ENCODE measurements at regions not wholly inside any gene's neighbourhood (a gene's known extent, or its start where the extent isn't known, plus 50 kb on each side); places are given as distances from the start of the nearest gene placed in this dataset.

DNA sequence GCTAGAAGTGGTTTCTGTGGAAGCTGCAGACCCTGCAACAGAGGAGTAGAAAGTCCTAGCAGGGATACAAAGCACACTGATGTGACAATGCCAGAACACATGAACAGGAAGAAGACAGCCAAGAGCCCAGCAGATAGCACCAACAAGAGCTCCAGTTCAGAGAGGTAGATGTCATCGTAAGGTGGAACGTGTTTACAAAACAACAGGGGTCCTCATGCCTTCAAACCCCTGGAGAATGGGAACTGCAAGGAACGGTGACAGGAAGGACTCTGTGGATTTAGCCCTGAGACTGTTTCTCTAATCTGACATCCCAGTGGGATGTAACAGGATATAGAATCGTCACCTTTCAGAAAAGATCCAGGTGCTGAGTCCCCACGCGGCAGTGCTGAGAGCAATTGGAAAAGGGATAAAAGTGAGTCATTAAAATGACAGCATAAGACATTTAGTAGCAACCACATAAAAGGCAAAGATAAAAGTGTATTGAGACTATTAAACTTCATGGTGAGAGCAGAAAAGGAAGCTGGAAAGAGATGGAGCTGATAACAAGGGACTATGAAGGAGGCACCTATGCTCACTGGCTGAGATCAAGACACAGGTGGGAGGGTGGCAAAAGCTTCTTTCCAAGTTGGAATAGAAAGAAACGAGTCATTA lies 195.2 kb downstream of the FBXO15 start:
- Mint-ChIP-seq H3K27ac (no peak overlapping the region), H3K9me3 (ENCODE audit: low read depth) (peaks cover 8% of the 10 kb centered on the region)
- TF ChIP-seq, protein P1, sequence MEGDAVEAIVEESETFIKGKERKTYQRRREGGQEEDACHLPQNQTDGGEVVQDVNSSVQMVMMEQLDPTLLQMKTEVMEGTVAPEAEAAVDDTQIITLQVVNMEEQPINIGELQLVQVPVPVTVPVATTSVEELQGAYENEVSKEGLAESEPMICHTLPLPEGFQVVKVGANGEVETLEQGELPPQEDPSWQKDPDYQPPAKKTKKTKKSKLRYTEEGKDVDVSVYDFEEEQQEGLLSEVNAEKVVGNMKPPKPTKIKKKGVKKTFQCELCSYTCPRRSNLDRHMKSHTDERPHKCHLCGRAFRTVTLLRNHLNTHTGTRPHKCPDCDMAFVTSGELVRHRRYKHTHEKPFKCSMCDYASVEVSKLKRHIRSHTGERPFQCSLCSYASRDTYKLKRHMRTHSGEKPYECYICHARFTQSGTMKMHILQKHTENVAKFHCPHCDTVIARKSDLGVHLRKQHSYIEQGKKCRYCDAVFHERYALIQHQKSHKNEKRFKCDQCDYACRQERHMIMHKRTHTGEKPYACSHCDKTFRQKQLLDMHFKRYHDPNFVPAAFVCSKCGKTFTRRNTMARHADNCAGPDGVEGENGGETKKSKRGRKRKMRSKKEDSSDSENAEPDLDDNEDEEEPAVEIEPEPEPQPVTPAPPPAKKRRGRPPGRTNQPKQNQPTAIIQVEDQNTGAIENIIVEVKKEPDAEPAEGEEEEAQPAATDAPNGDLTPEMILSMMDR (IDR thresholded peaks at IDR 0.05; ENCODE audit: unreplicated experiment), result no peak

GRCh38 chr18:73950116-73950700 lies 197.4 kb downstream of the FBXO15 start:
- no peak overlapping the region for H3K27ac Mint-ChIP-seq
- TF ChIP-seq, protein P1 (IDR thresholded peaks at IDR 0.05; ENCODE audit: unreplicated experiment), result no peak
- DNase-seq (ENCODE audit: low spot score, unreplicated experiment), result no peak
- peaks cover 8% of the 10 kb centered on the region for H3K9me3 Mint-ChIP-seq (ENCODE audit: low read depth)
- H3K36me3 Mint-ChIP-seq (ENCODE audit: insufficient read depth), result no peaks in the 10 kb centered on the region
- peaks cover 19% of the 10 kb centered on the region for H3K4me1 Mint-ChIP-seq (ENCODE audit: low read depth)
- H3K4me3 Mint-ChIP-seq (ENCODE audit: low read depth), result no peak overlapping the region
- peaks cover 4% of the 10 kb centered on the region for H3K27me3 Mint-ChIP-seq

More for the DNA sequence above, 195.2 kb downstream of the FBXO15 start:
- no peaks in the 10 kb centered on the region for H3K36me3 Mint-ChIP-seq (ENCODE audit: insufficient read depth)
- H3K4me1 Mint-ChIP-seq (ENCODE audit: low read depth), result peaks cover 6% of the 10 kb centered on the region
- no peak for DNase-seq (ENCODE audit: low spot score, unreplicated experiment)
- H3K4me3 Mint-ChIP-seq (ENCODE audit: low read depth), result no peak overlapping the region
- peaks cover 4% of the 10 kb centered on the region for H3K27me3 Mint-ChIP-seq

GRCh38 chr18:73948497-73948896 lies 199.1 kb downstream of the FBXO15 start:
- Mint-ChIP-seq H3K27me3 (no peaks in the 10 kb centered on the region), H3K4me1 (ENCODE audit: low read depth) (peaks cover 19% of the 10 kb centered on the region), H3K4me3 (ENCODE audit: low read depth) (no peak overlapping the region), H3K9me3 (ENCODE audit: low read depth) (peaks cover 8% of the 10 kb centered on the region), H3K27ac (no peak overlapping the region), H3K36me3 (ENCODE audit: insufficient read depth) (no peaks in the 10 kb centered on the region)
- no peak for DNase-seq (ENCODE audit: low spot score, unreplicated experiment)
- TF ChIP-seq, protein P1 (IDR thresholded peaks at IDR 0.05; ENCODE audit: unreplicated experiment), result no peak

DNA sequence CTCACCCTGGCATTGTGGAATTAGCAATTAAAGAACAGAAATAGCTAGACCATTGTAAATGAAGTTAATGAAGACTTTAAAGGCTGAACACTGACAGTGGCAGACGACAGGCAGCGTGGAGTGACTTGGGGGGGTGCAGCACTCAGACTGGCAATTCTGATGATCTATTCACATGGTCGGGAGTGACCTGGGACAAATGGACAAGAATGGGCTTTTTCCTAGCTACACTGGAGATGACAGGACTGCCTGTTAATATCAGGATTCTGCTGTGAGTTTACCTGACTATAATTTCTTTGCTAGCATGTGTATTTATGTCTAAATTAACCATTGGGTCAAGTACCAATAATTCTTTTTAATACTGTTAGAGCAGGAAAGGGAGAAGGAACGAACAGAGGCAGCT lies 199.6 kb downstream of the FBXO15 start:
- Mint-ChIP-seq H3K27me3 (no peaks in the 10 kb centered on the region), H3K36me3 (ENCODE audit: insufficient read depth) (no peaks in the 10 kb centered on the region), H3K4me3 (ENCODE audit: low read depth) (no peak overlapping the region), H3K27ac (no peak overlapping the region), H3K9me3 (ENCODE audit: low read depth) (peaks cover 8% of the 10 kb centered on the region), H3K4me1 (ENCODE audit: low read depth) (peaks cover 19% of the 10 kb centered on the region)
- DNase-seq (ENCODE audit: low spot score, unreplicated experiment), result no peak
- TF ChIP-seq, protein P1 (IDR thresholded peaks at IDR 0.05; ENCODE audit: unreplicated experiment), result no peak

- H3K36me3 Mint-ChIP-seq (ENCODE audit: insufficient read depth), result no peaks in the 10 kb centered on the region
- H3K27ac Mint-ChIP-seq, result no peak overlapping the region
- H3K4me1 Mint-ChIP-seq (ENCODE audit: low read depth), result peaks cover 19% of the 10 kb centered on the region
- H3K9me3 Mint-ChIP-seq (ENCODE audit: low read depth), result peaks cover 8% of the 10 kb centered on the region
- TF ChIP-seq, protein P1 (IDR thresholded peaks at IDR 0.05; ENCODE audit: unreplicated experiment), result no peak
- H3K27me3 Mint-ChIP-seq, result no peaks in the 10 kb centered on the region
- no peak overlapping the region for H3K4me3 Mint-ChIP-seq (ENCODE audit: low read depth)
- no peak for DNase-seq (ENCODE audit: low spot score, unreplicated experiment)
These were observed 200.3 kb downstream of the FBXO15 start for GRCh38 chr18:73947180-73947921.

Data from progenitor cell of endocrine pancreas (in vitro differentiated cells).